ENCODE measurements at regions not wholly inside any gene's neighbourhood (a gene's known extent, or its start where the extent isn't known, plus 50 kb on each side); places are given as distances from the start of the nearest gene placed in this dataset.
"Not testable (repeated sequence)": the region's sequence is repeated elsewhere in the genome, so short reads cannot be mapped to it uniquely, and the experiment has no call there.

GRCh38 chr6:134449781-134450180, 131.9 kb upstream of the SGK1 start:
- DNase-seq: no peak

DNA sequence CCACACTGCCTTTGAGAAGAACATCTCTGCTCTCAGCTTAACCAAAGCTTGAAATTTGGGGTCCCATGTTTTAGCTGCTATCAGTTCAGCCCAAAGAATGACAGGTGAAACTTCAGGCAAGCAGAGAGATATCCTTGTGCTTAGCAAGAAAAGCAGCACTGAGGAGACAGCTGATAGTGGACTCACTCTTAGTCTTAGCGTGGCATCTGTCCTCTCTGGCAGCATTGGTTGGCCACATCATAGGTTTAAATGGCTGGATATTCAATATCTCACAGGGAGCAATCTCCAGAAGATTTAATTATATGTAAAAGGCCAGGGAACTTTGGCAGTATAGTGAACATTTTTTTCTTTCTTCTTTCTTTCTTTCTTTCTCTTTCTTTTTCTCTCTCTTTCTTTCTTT, 131.1 kb upstream of the SGK1 start:
- DNase-seq: no peak

DNA sequence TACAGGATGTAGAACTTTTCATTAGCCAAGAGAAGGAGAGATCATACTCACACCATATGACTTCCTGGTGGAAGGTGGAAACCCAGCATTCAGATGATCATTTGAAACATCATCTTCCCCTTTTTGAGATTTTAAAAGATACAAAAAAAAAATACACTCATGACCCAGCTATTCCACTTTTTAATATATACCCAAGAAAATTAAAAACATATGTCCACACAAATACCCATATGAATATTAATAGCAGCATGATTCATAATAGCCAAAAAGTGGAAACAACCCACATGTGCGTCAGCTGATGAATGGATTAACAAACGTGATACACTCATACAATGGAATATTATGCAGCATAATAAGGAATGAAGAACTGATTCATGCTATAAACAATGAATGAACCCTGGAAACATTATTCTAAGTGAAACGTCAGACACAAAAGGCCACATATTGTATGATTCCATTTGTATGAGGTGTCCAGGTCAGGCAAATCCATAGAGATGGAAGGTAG, 130.0 kb upstream of the SGK1 start:
- peak; percentile 28 for DNase-seq

DNA sequence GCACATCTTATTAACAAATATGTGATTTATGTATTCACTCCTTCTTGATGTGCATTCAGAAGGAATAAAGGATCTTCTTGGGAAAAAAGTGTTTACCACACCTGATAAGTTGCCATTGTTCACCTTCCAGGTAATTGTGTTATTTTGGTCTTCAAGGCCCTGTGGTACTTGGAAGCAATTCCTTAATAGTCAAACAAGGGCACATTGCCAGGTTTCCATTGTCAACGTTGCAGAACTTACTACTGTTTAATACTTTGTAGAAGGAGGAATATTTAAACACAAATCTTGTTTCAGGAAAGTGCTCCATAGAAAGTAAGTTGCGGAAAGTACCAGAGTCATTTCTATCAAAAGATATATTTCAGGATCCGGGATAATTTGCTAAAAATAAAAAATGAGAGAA, 129.5 kb upstream of the SGK1 start:
- peak; percentile 10 for DNase-seq

GRCh38 chr6:134446896-134447295, 129.0 kb upstream of the SGK1 start:
- DNase-seq: no peak

DNA sequence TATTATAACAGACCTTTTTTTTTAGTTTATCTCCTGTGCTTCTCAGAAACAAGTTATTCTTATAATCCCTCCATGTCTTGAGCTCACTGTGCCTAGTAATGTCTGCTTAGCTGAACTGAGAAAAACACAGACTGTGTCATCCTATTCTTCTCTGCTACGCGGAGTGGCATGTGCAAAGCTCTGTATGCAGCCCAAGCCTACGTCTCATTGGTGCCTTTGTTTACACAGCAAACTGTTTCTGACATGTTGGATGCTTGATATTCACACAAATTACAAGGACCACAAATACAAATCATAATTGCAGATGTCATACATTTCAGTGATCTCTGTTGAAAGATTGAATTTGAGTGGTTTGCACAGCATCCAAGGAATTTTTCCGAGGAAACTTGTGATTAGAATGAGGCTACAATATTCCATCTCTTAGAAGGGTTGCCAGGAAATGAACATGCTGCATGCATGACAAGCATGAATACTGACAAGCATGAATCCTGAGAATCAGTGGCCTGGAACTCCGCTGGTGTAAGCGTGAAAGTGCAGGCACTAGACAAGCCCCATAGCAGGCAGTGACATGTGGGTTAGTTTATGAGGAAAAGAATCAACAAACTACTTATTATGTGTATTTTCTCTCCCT, 128.4 kb upstream of the SGK1 start:
- DNase-seq: peak; percentile 93

GRCh38 chr6:134443009-134443408, 125.1 kb upstream of the SGK1 start:
- DNase-seq: no peak

DNA sequence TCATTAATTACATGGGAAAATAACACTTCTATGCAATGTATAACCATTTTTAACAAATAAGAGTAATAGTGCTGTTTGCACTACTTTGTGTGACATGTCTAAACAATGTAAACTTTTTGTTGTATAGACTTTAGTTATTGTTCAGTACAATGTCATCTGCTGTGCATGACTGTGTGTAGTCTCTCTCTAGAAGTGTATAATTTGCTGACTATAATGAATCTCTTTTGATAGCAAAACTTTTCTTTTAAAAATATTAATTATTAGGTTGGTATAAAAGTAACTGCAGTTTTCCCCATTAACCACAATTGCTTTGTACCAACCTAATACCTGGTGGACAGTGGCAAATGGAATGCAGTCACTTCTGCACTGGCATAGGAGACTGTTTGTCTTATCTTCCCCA, 124.2 kb upstream of the SGK1 start:
- DNase-seq: no peak

DNA sequence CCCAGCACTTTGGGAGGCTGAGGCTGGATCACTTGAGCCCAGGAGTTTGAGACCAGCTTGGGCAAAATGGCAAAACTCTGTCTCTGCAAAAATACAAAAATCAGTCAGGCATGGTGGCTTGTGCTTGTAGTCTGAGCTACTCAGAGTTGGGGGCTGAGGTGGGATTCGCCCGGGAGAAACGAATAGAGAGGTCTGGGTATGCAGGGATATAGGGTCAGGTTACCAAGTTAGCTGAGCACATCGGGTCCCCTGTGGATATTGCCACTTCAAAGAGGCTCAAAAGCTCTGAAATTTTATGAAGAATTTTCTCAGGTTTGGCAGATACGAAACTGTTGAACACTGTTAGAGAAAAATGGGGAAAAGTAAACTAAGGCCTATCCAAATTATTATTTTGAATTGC, 120.9 kb upstream of the SGK1 start:
- DNase-seq: no peak

GRCh38 chr6:134437376-134437775, 119.5 kb upstream of the SGK1 start:
- no peak for DNase-seq

- no peak for DNase-seq
Observed at GRCh38 chr6:134436950-134437349, 119.0 kb upstream of the SGK1 start.

DNA sequence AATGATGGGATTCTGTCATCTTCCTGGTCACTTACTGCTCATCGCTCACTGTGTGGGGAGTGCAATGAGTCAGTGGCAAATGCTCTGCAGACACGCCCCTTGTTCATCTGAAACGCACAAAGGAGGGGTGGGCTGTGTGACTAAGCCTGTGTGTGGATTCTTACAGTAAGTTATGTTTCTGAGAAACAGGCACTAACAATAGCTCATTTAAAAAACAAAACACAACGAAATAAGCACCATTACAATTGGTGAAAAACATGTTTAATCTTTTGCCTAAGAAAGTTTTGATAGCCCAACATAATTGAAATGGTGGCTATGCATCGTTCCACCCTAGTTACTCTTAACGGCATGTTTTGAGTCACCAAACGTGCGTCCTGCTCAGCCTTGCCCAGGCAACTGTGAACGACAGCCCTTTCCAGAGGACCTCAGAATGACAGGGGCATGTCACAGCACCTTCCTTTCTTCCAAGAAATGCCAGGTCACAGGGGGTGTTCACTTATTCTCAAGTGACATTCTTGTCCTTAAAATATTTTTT, 118.4 kb upstream of the SGK1 start:
- no peak for DNase-seq

- no peak for DNase-seq
Observed at GRCh38 chr6:134435814-134436280, 117.9 kb upstream of the SGK1 start.

DNA sequence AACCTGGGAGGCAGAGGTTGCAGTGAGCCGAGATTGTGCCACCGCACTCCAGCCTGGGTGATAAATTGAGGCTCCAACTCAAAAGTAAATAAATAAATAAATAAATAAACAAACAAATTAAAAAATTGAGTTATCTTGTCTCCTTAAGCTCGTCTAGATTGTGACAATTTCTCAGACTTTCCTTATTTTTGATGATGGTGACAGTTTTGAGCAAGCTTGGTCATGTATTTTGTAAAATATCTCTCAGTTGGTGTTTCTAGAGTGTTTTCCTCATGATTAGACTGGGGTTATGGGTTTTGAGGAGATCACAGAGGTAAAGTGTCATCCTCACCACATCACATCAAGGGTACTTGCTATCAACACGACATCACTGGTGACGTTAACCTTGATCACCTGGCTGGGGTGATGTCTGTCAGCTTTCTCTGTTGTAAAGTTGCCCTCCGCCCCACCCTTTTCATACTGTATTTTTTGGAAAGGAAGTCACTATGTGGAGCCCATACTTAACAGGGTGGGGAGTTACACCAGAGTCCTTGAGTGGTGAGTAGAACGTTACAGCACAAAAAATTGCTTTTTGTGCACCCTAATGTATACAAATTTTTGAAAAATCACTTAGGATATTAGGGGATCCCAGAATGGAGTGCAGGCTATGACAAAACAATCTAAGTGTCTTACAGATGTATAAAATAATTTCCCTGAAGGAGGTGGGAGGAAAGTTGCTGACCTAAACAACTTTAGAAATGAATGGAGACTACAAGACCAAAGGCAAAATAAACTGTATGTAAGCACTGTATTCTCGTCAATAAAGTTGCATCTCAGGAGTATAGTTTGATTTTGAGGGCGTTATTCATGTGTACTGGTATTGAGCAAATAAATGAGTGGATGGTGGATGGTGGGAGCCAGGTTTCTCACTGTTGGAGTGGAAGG, 116.4 kb upstream of the SGK1 start:
- DNase-seq: no peak

GRCh38 chr6:134432036-134432435, 114.1 kb upstream of the SGK1 start:
- no peak for DNase-seq

DNA sequence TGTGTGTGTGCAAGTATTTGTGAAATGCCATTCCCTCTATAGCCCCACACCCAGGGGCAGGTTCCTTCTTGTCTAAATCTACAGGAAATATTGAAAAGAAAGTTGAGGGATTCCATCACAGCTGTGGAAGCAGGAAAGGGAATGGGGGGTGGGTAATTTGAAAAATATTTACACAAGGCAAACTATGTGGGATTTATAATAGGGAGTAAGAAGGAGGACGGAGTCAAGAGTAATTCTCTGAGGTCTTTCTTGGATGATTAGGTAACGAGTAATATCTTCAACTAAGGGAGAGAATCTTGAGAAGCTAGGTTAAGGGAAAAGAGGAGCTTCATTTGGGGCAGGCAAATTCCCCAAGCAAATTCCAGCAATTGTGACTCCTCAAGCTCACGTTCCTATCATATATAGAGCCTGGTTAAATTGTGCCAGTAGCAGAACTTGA, 113.5 kb upstream of the SGK1 start:
- DNase-seq: no peak

DNA sequence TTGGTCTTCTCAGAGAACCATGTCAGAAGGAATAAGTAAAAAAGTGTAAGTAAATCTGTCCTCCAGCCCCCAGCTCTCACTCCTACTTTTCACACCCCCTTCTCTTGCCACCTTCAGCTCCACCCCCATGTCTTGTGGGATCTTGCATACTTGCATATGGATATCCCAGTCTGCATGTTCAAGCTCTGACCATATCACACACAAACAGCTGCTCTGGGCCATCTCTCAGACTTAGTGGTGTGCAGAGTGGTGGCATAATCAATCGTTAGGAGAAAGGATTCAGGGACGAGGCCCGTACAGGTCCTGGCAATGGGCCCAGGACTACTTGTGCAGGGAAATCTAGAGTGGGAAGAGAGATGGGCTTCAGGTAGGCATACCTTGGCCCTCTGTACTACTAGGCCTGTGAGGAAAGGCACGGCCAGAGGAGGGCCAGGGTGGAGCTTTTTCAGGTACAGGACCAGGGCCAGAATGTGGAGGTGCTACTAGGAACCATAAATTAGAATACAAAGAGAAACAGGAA, 112.0 kb upstream of the SGK1 start:
- no peak for DNase-seq

DNA sequence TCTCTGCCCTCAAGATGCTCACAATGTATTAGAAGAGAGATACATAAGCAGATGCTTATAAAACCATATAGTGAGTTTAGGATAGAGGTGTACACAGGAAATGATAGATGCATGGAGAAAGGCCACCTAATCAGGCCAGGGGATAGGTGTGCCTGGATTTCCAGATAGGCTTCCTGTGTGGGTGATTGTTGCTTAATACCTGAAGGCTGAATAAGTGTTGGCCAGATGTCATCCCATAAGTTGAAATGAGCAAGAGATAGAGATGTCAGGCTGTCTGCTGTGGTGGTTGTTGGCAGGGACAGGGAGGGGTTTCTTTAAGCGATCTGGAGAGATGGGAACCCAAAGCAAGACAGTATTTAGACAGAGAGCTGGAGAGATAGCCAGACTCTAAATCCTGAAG, 109.8 kb upstream of the SGK1 start:
- no peak for DNase-seq

DNA sequence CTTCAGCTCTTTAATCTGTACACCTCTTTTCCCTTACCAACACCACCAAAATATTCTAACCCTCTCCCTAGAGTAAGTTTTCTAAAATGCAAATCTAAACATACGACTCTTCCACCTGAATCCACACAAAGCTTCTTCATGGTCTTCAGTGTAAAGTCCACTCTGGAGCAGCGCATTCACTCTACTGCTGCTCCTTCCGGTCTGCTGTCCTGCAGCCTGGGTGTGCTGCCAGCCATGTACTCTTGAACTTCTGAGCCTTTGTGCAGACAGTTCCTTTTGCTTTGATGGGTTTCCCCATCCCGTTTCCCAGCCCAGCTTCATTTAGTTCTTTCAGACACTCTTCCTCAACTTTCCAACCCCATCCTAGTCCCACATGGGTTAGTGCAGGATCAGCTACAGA, 108.7 kb upstream of the SGK1 start:
- DNase-seq: no peak

- not testable (repeated sequence) for DNase-seq
Observed at GRCh38 chr6:134425917-134426316, 108.0 kb upstream of the SGK1 start.

DNA sequence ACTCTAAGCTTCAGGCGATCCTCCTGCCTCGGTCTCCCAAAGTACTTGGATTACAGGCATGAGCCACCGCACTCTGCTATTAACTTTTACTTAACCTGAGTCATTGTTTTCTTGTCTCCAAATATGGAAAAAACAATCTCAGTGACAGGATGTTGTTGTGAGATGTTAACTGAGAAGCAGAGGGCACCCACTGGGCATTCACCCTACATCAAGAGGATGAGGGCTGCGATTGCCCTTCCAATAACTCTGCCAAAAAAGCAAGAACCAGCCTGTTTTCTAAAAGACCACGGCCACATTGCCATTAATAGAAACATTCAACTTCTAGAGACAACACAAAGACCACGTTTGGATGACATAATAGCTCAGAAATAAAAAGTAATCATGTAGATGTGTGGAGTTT, 107.6 kb upstream of the SGK1 start:
- no peak for DNase-seq

- DNase-seq: no peak
Observed at GRCh38 chr6:134424798-134425170, 106.9 kb upstream of the SGK1 start.

DNA sequence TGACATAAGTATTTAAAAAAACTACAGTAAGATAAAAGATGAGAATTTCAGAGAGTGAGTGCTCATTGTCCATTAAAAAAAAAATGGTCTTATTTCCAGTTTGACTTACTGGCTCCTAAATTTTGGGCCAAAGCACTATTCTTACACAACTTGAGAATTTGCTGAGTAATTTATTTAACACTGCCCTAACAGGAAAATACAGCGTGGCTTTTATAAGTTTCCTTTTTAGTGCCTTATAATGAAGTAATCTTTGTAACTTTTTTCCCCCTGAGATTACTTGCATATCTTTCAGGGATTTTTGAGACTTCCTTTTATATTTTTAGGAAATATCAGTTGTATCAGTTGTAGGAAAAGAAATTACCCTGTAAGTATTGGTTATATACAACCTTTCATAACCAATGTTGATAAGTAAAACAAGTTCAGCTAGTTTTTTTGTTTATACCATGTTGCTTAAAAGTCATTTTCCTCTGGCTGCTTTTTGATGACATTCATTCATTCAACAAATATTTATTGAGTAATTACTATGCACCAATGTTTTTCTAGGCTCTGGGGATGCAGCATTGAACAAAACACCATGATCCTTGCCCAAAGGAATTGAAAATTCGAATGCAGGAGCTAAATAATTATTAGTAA, 106.4 kb upstream of the SGK1 start:
- no peak for DNase-seq

Data from skin of body (tissue), 1 donor.